SU-DHL-6 (cell line): ENCODE measurements at regions not wholly inside any gene's neighbourhood (a gene's known extent, or its start where the extent isn't known, plus 50 kb on each side); places are given as distances from the start of the nearest gene placed in this dataset.

Experiments used
- EZH2phosphoT487 ChIP-seq: fragments of 200-600 bp; sonication (generic), shearing (Covaris generic); conservative IDR thresholded peaks from 2 replicates; pipeline ENCODE4 v1.6.1; 2018; ENCODE audit warnings: mild to moderate bottlenecking, antibody characterized with exemption, low read length, moderate library complexity, mixed read lengths
- TF ChIP-seq, protein P1 (sequence below): fragments of 200-600 bp; sonication (generic); IDR thresholded peaks from one replicate; pipeline ENCODE4 v1.5.1; 2017; ENCODE audit warnings: antibody characterized with exemption, mild to moderate bottlenecking, low read length, moderate library complexity; ENCODE audit not compliant: insufficient read depth, poor library complexity, severe bottlenecking

DNA sequence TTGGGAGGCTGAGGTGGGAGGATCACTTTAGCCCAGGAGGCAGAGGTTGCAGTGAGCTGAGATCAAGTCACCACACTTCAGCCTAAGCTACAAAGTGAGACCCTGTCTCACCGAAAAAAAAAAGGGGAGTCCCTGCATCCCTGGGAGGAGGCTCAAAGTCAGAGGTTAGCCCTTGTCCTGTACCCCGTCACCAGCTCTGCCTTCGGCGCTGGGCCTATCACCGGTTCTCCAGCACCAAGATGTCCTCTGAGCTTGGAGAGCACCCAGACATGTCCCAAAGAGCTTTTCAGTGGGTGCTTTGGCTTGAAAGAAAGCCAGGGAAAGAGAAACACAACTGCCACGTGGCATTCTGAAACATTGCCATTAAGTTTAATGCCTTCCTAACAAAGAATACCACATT lies 356.9 kb upstream of the TSHZ3 start:
- TF ChIP-seq, protein P1, sequence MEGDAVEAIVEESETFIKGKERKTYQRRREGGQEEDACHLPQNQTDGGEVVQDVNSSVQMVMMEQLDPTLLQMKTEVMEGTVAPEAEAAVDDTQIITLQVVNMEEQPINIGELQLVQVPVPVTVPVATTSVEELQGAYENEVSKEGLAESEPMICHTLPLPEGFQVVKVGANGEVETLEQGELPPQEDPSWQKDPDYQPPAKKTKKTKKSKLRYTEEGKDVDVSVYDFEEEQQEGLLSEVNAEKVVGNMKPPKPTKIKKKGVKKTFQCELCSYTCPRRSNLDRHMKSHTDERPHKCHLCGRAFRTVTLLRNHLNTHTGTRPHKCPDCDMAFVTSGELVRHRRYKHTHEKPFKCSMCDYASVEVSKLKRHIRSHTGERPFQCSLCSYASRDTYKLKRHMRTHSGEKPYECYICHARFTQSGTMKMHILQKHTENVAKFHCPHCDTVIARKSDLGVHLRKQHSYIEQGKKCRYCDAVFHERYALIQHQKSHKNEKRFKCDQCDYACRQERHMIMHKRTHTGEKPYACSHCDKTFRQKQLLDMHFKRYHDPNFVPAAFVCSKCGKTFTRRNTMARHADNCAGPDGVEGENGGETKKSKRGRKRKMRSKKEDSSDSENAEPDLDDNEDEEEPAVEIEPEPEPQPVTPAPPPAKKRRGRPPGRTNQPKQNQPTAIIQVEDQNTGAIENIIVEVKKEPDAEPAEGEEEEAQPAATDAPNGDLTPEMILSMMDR, result no peak
- TF ChIP-seq EZH2phosphoT487, result no peak
